Fibroblast of lung (primary cell): ENCODE measurements at regions not wholly inside any gene's neighbourhood (a gene's known extent, or its start where the extent isn't known, plus 50 kb on each side); places are given as distances from the start of the nearest gene placed in this dataset.
"Not testable (repeated sequence)": the region's sequence is repeated elsewhere in the genome, so short reads cannot be mapped to it uniquely, and the experiment has no call there.

Experiments
- DNase-seq, 2 donors: peaks; one replicate each; pipeline versions ENCODE4 v3.0.0 to v3.0.0-alpha.2; 2010; ENCODE audit warnings: low read depth in 2 of 2
- H2AFZ ChIP-seq: 2 replicates; pipeline ENCODE4 v1.5.1; 2012; ENCODE audit warnings: low read length, control low read depth, inconsistent platforms
- H3K27ac ChIP-seq: 2 replicates; pipeline ENCODE4 v1.5.1; 2011; ENCODE audit warnings: low read length, control low read depth; ENCODE audit not compliant: insufficient read depth
- H3K27me3 ChIP-seq: 2 replicates; pipeline ENCODE4 v1.5.1; 2011; ENCODE audit warnings: mild to moderate bottlenecking, low read length; ENCODE audit not compliant: control insufficient read depth, insufficient read depth
- H3K36me3 ChIP-seq: 2 replicates; pipeline ENCODE4 v1.5.1; 2011; ENCODE audit warnings: low read length; ENCODE audit not compliant: control insufficient read depth, insufficient read depth
- H3K4me1 ChIP-seq: 2 replicates; pipeline ENCODE4 v1.5.1; 2011; ENCODE audit warnings: low read length; ENCODE audit not compliant: control insufficient read depth, insufficient read depth; ENCODE audit errors: extremely low read depth
- H3K4me2 ChIP-seq: 2 replicates; pipeline ENCODE4 v1.5.1; 2011; ENCODE audit warnings: low read length, control low read depth; ENCODE audit not compliant: insufficient read depth; ENCODE audit errors: extremely low read depth
- H3K4me3 ChIP-seq, 4 experiments: fragments of 200-600 bp in 1 of 4; sonication (generic) in 1 of 4; replicated peaks in 1 of 4; 2 replicates each; pipeline ENCODE4 v1.5.1; 2011 to 2016; ENCODE audit warnings: low read length in 4 of 4, low read depth in 3 of 4, mild to moderate bottlenecking in 3 of 4, control low read depth in 2 of 4, inconsistent platforms in 1 of 4, mixed read lengths in 1 of 4; ENCODE audit not compliant: insufficient read depth in 1 of 4; ENCODE audit errors: control extremely low read depth in 1 of 4
- H3K79me2 ChIP-seq: 2 replicates; pipeline ENCODE4 v1.5.1; 2012; ENCODE audit warnings: mild to moderate bottlenecking, low read length, inconsistent platforms; ENCODE audit not compliant: control insufficient read depth, insufficient read depth
- H3K9ac ChIP-seq: 2 replicates; pipeline ENCODE4 v1.5.1; 2011; ENCODE audit warnings: mild to moderate bottlenecking, low read length, control low read depth; ENCODE audit not compliant: insufficient read depth
- H3K9me3 ChIP-seq: 2 replicates; pipeline ENCODE4 v1.5.1; 2012; ENCODE audit warnings: low read depth, low read length; ENCODE audit not compliant: control insufficient read depth, insufficient read depth
- H4K20me1 ChIP-seq: 2 replicates; pipeline ENCODE4 v1.5.1; 2011; ENCODE audit warnings: low read length; ENCODE audit not compliant: control insufficient read depth, insufficient read depth; ENCODE audit errors: extremely low read depth
- EZH2 ChIP-seq: IDR thresholded peaks from 2 replicates; pipeline ENCODE4 v1.5.1; 2012; ENCODE audit warnings: low read length, control low read depth, mild to moderate bottlenecking; ENCODE audit errors: missing control alignments
- TF ChIP-seq, protein P1 (sequence below), 2 donors: IDR thresholded peaks in 1 of 2; conservative IDR thresholded peaks in 1 of 2; 1 replicate in 1 of 2; 2 replicates in 1 of 2; pipeline ENCODE4 v1.5.1; 2011 to 2012; ENCODE audit warnings: low read length in 2 of 2, control low read depth in 1 of 2, inconsistent platforms in 1 of 2, low read depth in 1 of 2, mild to moderate bottlenecking in 1 of 2

DNA sequence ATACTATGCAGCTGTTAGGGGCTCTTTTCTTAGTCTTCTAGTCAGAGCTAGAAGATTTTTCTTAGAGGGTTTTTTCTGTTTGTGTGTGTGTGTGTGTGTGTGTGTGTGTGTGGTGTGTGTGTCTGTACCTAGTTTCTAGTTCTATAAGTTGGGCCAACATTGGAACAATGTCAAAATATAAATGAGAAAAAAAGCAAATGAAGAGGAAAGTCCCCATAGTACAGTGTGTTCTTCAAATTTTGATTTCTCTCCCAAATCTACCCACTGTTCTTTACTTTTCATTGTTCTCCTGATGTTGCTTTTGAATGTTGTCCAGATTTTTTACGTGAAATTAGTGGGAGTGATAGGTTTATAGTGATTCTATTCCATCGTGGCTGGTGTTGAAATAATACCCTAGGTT lies 2153.4 kb upstream of the RAG2 start:
- Histone ChIP-seq H3K4me2 (no peak overlapping the region), H3K9ac (no peak overlapping the region), H3K36me3 (no peaks in the 10 kb centered on the region), H3K79me2 (no peaks in the 10 kb centered on the region), H3K4me1 (no peaks in the 10 kb centered on the region), H2AFZ (no peak overlapping the region), H3K4me3 (no peak overlapping the region), H3K9me3 (no peaks in the 10 kb centered on the region), H3K27ac (no peak overlapping the region), H4K20me1 (no peaks in the 10 kb centered on the region), H3K27me3 (no peaks in the 10 kb centered on the region)
- no peak for DNase-seq
- no peak for TF ChIP-seq EZH2
- TF ChIP-seq, protein P1, sequence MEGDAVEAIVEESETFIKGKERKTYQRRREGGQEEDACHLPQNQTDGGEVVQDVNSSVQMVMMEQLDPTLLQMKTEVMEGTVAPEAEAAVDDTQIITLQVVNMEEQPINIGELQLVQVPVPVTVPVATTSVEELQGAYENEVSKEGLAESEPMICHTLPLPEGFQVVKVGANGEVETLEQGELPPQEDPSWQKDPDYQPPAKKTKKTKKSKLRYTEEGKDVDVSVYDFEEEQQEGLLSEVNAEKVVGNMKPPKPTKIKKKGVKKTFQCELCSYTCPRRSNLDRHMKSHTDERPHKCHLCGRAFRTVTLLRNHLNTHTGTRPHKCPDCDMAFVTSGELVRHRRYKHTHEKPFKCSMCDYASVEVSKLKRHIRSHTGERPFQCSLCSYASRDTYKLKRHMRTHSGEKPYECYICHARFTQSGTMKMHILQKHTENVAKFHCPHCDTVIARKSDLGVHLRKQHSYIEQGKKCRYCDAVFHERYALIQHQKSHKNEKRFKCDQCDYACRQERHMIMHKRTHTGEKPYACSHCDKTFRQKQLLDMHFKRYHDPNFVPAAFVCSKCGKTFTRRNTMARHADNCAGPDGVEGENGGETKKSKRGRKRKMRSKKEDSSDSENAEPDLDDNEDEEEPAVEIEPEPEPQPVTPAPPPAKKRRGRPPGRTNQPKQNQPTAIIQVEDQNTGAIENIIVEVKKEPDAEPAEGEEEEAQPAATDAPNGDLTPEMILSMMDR (conservative IDR thresholded peaks at IDR 0.05 in 1 of 2, IDR thresholded peaks at IDR 0.05 in 1 of 2; ENCODE audit: low read depth in 1 of 2, low read length in 2 of 2), result no peak

DNA sequence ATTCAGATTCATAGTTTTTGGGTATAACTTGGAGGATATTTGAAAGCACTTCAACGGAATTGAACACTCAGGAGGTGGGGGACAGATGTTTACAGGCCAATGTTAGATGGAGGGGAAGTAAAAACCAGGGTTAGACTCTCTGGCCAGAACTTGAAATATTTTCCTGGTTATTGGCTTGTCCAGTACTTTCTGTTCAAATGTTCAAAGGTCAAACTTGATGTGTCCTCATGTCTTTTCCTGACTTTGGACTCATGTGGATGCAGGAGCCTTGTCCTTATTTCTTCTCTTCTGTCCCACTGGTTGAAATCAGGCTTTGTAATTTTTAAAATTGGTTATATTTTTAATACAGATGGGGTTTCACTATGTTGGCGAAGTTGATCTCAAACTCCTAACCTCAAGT lies 2148.5 kb upstream of the RAG2 start:
- H4K20me1 ChIP-seq, H3K79me2 ChIP-seq, H3K27ac ChIP-seq, H3K9me3 ChIP-seq, H3K27me3 ChIP-seq, DNase-seq, H2AFZ ChIP-seq, H3K4me2 ChIP-seq, H3K9ac ChIP-seq, H3K4me1 ChIP-seq, H3K4me3 ChIP-seq, H3K36me3 ChIP-seq: not testable (repeated sequence)

DNA sequence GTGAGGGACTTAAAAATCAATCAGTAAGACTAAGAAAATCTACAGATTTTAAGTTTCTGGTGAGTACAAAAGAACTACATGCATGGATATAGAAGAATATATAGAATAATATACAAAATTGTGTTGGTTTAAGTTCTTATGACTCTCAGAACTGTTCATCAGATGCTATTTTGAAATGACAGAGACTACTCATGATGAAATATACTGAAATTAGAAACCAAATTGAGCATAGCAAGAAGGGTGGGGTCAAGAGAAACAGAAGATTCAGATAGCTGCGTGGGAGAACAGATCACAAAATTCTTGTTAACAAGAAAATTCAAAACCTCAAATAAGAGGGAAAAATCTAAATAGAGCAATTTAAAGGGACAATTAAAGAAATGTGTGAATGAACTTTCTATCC lies 2125.3 kb upstream of the RAG2 start:
- H3K36me3 ChIP-seq, result no peaks in the 10 kb centered on the region
- H3K4me2 ChIP-seq, result no peak overlapping the region
- DNase-seq, result no peak
- no peaks in the 10 kb centered on the region for H3K79me2 ChIP-seq
- H3K27me3 ChIP-seq, result no peaks in the 10 kb centered on the region
- H3K9me3 ChIP-seq, result no peaks in the 10 kb centered on the region
- no peak overlapping the region for H3K4me3 ChIP-seq
- no peak overlapping the region for H2AFZ ChIP-seq
- TF ChIP-seq EZH2, result no peak
- TF ChIP-seq, protein P1 (conservative IDR thresholded peaks at IDR 0.05 in 1 of 2, IDR thresholded peaks at IDR 0.05 in 1 of 2; ENCODE audit: low read depth in 1 of 2, low read length in 2 of 2), result no peak
- H3K27ac ChIP-seq, result no peak overlapping the region
- H3K9ac ChIP-seq, result no peak overlapping the region
- no peaks in the 10 kb centered on the region for H3K4me1 ChIP-seq
- no peaks in the 10 kb centered on the region for H4K20me1 ChIP-seq
